HT1080 (cell line): ENCODE measurements at regions not wholly inside any gene's neighbourhood (a gene's known extent, or its start where the extent isn't known, plus 50 kb on each side); places are given as distances from the start of the nearest gene placed in this dataset.

ENCODE experiments used
- DNase-seq: peaks from one replicate; pipeline ENCODE4 v3.0.0-alpha.2; 2015; ENCODE audit warnings: low read depth

DNA sequence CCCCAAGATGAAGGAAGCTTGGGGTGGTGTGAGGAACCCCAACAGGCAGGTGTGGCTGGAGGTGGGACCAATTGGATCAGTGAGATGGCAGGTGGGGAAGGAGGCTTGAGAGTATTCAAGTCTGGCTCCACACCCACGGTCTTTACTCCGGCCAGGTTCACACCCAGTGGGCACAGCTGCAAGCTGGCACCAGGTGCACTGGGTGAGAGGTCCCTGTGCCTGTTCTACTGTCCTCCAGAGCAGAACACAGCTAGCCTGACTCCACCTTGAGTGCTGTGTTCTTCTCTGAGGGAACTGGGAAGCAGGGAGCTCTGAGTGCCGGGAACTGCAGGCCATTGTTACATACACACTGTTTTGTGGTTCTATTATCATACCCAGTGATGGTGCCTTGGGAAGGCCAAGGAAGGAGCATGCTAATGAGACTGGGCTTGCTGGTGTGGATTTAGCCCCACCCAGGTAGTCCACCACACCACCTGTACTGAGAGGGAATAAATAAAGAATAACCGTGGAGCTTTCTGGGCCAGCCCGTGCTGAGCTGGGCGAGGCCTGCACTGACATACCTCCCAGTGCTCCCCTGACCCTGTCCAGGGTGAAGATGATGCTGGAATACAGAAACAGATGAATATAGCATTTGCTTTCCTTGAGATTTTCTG is 93.4 kb downstream of the ABHD5 start:
- DNase-seq = no peak

DNA sequence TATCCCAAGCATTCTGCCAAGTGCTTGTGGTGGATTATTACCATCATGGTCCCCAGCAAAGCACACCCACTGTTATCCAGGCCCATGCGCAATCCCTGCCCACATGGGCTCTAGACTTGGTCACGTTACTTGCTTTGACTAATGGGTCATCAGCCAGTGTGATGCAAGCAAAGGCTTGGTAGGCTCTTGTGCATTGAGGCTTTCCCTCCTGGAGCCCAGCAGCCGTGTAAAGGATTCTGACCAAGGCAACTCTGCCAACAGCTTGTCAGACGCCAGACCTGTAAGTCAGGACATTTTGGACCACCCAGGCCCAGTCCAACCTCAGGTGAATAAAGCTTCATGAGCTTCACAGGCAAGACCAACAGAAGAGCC is 93.9 kb downstream of the ABHD5 start:
- no peak for DNase-seq

DNA sequence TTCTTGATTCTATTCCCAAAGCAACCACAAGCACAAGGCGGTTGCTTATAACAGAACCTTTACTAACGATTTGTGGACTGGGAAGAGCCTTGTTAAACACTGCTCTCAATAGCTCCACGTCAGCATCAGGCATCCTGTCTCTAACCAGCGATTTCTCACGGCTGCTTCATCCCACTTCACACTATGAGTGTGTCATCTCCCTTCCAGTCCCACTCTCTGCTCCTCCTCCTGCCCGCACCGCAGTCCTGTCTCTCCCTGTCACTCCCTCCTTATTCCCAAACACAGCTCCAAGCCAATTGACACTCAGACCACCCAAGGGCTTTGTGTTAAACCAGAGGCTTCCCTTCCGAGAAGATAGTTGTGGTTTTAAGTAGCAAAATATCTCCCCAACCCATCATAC is 94.8 kb downstream of the ABHD5 start:
- DNase-seq = peak; percentile 74

DNA sequence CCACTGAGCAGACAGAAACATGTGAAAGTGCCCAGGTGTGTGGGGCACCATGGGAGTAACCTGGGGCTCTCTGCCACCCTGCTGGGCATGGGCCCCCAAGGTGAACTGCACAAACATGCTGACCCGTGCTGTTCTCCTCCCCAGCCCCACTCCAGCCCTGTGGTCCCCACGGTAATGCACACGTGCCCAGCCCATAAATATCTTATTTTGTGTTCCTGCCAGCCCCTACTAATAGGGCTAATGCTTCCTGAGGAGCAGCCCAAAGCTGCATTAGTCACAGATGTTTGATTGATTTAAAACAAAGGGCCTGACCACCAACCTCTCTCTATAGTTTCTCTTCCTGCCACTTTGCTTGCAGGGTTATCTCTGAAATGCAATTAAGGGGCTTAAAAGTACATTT is 95.4 kb downstream of the ABHD5 start:
- peak; percentile 40 for DNase-seq

DNA sequence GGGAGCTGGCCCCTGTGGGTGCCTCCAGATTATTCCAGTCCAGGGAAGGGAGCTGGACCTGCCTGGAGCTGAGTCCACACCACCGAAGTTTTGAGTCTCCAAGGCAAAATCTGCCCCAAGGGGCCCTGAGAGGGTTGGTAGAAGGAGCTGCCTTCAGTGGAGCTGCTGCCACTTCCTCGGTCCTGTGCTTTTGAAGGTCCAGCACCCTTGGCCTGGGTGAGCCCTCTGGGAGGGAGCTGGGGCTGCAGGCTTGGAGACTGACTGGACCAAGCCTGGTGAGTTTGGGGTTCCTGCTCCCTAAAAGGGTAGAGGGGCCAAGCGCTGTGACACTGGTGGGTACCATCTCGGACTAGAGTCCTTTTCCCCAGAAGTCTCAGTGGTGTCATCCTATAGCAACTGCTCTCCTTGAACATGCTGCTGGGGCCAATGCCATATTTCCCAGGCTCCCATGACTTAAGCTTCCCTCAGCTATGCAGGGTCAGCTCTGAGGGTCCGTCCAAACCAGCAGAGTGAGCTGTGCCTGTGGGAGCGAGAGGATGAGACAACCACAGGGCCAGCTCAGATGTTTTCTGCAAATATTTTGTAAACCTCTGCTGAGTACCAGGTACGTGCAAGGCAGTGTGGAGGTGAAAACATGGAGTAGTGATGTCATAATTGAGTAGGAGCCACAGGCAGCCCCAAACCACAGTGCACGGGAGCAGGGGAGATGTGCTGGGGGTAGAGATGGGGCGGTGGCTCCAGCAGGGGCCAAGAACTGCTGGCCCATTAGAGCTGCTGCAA is 96.0 kb downstream of the ABHD5 start:
- no peak for DNase-seq

DNA sequence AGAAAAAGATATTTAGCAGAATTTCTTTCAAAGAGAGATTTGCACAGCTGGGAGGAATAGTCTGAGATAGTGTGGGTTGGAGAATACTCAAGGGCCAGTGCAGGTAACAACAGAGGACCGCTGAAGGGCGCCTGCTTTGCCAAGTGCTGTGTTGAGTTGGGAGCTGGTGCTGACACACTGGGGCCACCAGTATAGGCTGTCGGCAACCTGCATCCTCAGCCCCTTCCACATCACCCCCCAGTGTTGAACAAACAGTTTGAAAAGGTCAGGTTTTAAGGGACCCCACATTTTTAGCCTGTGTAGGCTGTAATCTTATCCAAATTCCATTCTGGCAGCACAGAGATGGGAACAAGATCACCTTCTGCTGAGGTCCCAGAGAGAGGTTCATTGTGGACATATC is 96.6 kb downstream of the ABHD5 start:
- no peak for DNase-seq

DNA sequence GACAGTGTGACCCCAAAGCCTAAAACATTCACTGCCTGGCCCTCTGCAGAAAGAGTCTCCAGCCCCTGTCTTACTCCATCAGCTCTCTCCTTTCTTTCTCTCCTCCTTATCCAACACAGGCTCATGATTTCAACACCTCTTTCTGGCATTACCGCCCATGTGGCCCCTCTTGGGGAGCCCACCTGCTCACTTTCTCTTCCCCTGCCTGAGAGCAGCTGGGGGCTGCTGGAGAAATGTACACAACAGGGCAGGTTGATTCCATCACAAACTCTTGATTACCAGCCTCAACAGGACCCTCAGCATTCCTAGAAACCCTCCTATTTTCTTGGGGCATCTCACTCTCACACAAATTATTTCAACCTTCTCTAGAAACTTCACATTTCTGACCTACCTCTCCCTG is 98.3 kb downstream of the ABHD5 start:
- no peak for DNase-seq

DNA sequence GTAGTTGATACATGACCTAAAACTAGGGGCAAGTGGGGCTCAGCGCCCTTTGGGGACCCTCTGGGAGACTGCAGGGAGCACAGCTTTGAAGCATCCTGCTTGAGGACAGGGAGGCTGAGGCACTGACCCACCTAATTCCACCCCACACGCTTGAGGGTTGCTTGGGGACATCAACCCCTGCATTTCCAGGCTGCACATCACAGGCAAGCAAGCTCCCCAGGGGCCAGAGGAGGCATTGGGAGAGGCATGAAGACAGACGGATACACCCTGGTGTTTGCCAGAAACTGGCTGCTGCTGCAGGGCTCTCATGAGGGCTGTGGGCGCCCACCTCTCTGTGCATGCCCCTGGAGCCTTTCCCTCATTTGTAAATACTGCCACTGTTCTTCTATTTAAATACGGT is 99.3 kb downstream of the ABHD5 start:
- DNase-seq = no peak

DNA sequence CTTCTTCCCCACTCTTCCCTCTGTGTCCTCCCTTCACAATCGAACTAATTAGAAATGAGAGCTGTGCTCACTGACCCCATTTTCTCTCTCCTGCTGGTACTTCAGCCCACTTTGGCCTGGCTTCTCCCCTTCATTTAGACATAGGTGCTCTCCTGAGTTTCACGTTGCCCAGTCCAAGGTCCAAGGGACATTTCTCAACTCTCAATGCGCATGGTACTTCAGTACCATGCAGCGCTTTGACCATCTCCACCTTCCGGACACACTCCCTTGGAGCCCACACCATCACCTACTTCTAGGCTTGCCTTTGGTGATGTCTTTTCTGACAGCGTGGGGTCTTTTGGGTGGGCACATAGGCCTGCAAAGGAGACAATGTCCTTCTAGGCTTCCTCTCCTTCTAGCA is 99.7 kb downstream of the ABHD5 start:
- no peak for DNase-seq

DNA sequence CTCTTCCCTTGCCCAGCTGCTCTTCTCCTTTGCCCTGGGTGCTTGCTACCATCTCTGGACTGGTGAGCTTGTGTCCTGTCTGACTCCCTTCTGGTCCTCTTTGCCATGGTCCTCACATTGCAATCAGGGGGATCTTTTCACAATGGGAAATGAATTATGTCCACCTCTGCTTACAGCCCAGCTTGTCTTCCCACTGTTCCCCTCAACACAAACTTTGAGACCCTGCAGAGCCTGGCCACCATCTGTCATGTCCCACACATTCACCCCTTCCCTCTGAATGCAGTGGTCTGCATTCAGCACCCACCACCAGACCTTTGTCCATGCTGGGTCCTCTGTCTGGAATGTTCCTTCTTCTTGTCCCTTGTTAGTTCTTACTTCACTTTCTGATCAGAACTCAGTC is 100.5 kb downstream of the ABHD5 start:
- DNase-seq = no peak

DNA sequence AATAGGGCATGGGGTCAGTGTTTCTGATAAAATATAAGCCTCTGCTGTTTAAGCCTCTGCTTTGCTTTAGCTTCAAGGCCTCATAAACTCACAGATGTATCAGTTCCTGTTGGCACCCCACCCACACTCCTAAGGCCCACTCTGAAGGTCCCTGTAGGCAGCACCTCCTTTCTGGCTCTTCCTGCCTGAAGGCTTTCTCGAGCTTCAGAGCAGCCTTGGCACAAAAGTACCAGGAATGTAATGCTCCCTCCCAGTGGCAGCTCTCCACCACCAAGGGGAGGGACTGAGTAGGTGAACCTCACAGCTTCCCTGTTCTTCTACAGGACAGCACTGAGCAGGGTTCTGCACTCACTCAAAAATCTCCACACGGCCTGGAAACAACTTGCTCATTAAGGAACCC is 102.2 kb downstream of the ABHD5 start:
- DNase-seq = peak; percentile 13

DNA sequence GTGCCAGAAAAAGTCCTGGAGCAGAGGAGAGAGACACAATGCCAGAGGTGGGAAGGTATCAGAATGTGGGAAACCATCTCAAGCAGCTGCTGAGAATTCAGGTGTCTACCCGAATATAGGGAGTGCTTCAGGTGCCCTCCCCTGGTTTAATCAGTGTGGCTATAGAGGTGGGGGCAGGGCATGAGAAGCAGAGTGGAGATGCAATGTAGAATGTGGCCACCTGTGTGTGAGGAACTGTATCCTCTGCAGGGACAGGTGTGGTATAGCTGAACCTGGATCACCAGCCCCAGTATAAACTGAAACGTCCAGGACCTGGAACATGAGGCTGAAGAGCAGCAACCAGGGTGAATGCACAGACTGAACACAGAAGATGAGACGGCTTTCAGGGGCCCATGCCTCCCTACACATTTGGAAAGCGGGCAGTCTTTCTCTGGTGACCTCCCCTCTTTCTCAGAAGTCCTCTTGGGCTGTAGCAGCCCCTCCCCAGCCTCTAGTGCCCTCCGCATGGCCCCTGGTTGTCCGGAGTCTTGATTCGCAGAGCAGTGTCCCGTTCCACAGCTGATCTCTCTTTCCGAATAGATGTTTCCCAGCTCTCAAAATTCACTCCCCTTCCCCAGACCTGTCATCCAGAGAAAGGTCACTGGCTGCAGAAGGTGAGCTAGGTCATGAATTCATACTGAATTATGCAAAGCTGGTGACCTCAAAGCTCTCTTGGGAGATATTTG is 103.1 kb downstream of the ABHD5 start:
- DNase-seq = no peak

DNA sequence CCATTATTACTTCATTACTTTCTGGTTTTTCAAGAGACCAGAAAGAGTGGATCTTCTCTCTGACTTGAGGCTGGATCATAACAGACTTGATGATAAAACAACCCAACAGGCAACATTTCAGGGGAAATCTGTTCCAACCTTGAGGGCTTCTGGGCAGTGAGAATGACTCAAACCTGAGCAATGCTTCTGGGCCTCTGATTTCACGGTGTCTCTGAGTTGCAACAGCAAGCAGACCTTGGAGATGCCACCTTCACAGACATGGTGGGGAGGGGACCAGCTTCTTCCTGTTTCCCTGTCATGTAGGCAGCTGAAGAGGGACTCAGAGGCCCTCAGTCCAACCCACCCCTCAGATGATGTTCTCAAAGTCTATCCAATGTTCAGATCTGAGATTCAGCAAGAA is 104.0 kb downstream of the ABHD5 start:
- DNase-seq = peak; percentile 71

DNA sequence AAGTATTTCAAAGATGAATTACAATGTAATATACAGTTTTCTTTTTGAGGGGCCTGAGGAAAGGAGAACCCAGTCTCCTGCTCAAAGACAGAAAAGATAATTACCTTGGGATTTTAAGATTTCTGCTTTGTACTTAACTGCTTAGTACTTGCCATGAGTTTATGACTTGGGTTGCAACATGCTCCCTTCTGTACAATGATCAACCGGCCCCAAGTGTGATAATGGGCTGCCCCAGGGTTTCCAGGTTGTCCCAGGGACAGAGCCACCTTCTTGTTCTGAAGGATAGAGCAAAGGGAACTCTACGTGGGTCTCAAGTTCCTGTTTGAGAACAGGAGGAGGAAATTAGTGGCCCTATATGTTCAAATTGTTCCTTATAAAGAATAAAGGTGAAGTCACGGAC is 104.8 kb downstream of the ABHD5 start:
- no peak for DNase-seq

DNA sequence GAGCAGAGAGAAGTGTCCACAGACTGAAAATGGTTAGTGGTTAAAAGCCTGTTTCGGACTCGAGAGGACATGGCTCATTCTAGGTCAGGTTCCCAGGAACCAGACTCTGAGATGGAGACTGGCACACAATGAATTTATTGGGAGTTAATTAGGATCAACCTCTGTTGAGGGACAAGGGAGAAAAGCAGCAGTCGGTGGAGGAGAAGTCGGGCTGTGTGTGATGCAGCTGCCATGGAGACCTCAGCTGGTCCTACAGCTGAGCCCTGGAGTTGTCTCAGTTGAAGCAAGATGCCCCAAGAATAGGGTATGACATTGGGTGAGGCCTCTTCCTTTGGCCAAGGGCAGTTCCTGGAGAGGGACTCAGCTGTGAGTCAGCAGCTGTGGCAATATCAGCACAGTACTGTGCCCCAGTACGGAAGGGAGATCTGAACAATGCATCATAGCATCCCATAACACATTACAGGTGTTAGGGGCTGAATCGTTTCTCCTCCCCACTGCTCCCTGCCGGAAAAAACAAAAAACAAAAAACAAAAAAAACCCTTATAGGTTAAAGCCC is 105.4 kb downstream of the ABHD5 start:
- DNase-seq = peak; percentile 78

DNA sequence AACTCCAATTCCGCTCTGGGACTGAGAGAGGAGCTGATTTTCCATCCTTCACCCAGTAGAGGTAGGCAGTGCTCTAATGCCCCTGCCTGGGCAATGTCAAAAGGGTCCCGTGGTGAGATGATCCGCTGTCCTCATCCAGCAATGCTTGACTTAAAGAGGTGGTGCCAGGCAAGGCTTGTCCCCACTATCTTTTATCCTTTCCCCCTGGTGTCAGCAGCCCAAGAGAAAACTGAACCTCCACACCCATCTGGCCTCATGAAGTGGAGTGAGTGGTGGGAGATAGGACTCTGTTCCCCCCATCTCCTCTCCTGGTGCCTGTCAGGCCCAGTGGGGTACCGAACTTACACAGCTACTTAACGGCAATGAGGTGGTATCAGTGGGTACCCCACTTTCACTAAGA is 107.1 kb downstream of the ABHD5 start:
- DNase-seq = no peak

DNA sequence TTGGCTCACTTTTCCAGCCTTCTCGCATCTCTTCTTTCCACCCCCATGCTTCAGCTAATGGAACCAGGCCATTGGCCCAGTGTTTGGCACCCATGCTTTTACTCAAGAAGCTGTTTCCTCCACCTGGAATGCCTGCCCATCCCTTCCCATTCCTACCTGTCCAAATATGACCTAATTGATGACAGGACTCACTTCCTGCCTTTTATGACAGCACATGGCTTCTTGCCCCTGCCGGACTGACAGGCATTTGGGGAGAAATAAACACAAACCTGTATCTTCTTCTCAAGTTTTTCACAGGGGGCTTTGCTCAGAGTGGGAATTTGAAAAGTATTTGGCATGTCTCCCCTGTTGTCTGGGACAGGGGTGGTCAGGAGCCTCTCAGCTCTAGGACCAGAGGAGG is 120.1 kb downstream of the ABHD5 start:
- no peak for DNase-seq

DNA sequence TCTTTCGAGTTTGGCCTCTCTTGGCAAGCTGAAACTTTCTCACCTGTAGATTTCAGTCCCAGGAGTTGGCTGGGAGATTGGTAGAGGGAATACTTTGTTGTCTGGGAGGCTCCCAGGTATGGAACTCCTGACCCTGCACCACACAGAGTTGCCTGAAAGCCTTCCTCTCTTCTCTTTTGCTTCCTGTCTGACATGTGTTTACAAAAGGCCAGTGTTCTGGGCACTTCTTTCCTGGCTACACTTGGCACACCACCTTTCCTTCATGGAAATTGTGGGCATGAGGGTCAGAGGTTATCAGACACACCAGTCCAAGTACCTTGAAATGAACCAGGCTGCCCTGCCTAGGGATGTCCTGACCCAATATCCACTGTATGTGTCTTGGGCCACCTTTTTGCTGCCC is 123.7 kb downstream of the ABHD5 start:
- no peak for DNase-seq

DNA sequence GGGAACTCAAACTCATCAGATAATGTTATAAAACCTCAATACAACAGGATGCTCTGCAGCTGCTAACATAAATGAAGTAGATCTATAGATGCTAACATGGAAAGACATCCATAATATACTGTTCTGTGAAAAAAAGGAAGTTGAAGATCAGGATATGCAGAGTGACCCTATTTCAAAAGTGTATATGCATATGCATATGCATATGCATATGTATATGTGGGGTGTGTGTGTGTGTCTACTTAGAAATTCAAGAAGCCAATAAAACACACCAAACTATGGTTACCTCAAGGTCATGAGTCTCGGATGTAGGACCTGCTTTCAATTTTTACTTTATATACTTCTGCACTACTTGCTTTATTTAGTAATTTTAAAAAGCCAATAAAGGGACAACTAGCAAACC is 125.6 kb downstream of the ABHD5 start:
- DNase-seq = no peak

DNA sequence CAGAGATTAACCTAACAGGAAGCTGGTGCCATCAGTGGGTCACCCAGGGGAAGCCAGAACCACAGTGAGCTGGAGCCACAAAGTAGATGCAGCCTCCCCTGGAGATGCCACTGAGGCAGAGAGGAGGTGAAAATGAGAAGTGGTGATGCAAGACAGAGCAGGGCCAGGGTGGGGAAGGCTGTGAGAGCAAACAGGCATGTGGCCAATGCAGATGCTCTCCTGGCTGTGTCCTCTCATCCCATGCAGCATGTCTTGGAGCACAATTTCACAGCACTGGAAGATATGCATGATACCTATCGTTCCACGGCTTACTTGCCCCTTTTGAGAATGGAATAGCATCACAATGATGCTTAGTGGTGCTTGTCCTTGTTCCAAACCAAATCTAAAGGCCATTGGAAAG is 126.3 kb downstream of the ABHD5 start:
- DNase-seq = no peak

DNA sequence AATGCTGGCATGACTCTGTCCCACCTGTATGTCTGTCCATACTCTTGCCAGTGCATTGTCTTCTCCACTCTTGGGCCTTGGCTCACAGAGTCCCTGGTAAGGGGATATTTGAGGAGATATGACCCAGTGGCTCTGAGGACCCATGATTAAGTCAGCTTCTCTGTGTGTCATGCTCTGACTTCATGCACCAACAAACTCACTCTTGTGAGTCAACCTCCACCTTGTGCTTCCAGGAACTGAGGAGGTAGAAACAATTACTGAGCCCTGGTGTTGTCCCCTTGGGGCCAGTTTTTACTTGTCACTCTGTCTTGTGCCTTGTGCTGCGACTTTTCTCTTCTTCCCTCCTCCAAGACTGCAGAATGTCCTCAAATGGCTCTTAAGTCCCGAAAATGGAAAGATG is 127.1 kb downstream of the ABHD5 start:
- DNase-seq = peak; percentile 42

DNA sequence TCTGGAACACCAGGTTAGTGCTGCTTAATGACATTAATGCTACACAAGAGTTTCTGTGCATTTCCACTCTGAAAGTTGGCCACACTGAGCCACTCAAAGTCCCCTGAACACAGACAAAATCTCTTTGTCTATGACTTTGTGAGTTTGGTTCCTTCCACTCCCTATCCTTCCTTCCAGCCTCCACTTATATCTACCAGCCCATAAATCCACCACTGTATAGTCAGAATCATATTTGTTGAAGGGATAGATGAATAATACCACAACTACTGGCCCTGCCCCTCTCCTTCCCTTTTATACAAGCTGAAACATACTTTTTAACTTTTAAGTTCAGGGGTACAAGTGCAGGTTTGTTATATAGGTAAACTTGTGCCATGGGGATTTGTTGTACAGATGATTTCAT is 127.5 kb downstream of the ABHD5 start:
- no peak for DNase-seq
